Panc1 (cell line): ENCODE measurements at regions not wholly inside any gene's neighbourhood (a gene's known extent, or its start where the extent isn't known, plus 50 kb on each side); places are given as distances from the start of the nearest gene placed in this dataset.

Experiments used
- ATAC-seq: fragments of 200-7000 bp; cut with Tn5 transposase; 2 replicates; pipeline ENCODE4 v1.9.1; 2020; ENCODE audit warnings: mild to moderate bottlenecking, moderate library complexity
- BruUV-seq: library from RNA; stranded (reverse); fragments of 400-500 nt; replicated peaks from 2 replicates; lab custom pipeline; 2021; lab: Mats Ljungman, UMichigan
- CTCF ChIA-PET: fragments of 300-600 bp; sonication (Branson Sonifier 250); formaldehyde crosslinking; loops from one replicate; lab custom pipeline; 2022; ENCODE audit warnings: antibody characterized with exemption; lab: Charles Lee
- POLR2A ChIA-PET: fragments of 300-600 bp; sonication (Branson Sonifier 250); formaldehyde crosslinking; loops from one replicate; lab custom pipeline; 2022; ENCODE audit warnings: antibody characterized with exemption; lab: Charles Lee
- DNase-seq: peaks from one replicate; pipeline ENCODE4 v3.0.0-alpha.2; 2010; ENCODE audit warnings: low read depth, low spot score
- H3K27ac ChIP-seq: 2 replicates; pipeline ENCODE4 v1.5.1; 2011; ENCODE audit warnings: mild to moderate bottlenecking, low read length, inconsistent platforms
- H3K27me3 ChIP-seq: fragments of 200-500 bp; sonication (Bioruptor generic); 2 replicates; pipeline ENCODE4 v1.6.0; 2014; ENCODE audit warnings: low read length, inconsistent platforms; ENCODE audit not compliant: control insufficient read depth, insufficient read depth
- H3K36me3 ChIP-seq: fragments of 200-500 bp; sonication (Bioruptor generic); 2 replicates; pipeline ENCODE4 v1.5.1; 2014; ENCODE audit warnings: inconsistent platforms, mild to moderate bottlenecking, low read length, moderate library complexity; ENCODE audit not compliant: control insufficient read depth, insufficient read depth
- H3K4me1 ChIP-seq: 2 replicates; pipeline ENCODE4 v1.5.1; 2011; ENCODE audit warnings: inconsistent platforms, mild to moderate bottlenecking, low read length, moderate library complexity; ENCODE audit not compliant: control insufficient read depth, insufficient read depth
- H3K4me3 ChIP-seq, 2 experiments: 2 replicates each; pipeline ENCODE4 v1.5.1; 2011 to 2012; ENCODE audit warnings: low read depth in 2 of 2, low read length in 2 of 2, mild to moderate bottlenecking in 2 of 2, inconsistent platforms in 1 of 2, moderate library complexity in 1 of 2
- H3K9me3 ChIP-seq: fragments of 200-500 bp; sonication (Bioruptor generic); 2 replicates; pipeline ENCODE4 v1.5.1; 2014; ENCODE audit warnings: low read depth, mild to moderate bottlenecking, inconsistent platforms, low read length, moderate library complexity; ENCODE audit not compliant: control insufficient read depth, insufficient read depth
- CTCF ChIP-seq: fragments of 450-650 bp; IDR thresholded peaks from 2 replicates; pipeline ENCODE4 v1.5.1; 2017; ENCODE audit warnings: mild to moderate bottlenecking
- POLR2AphosphoS5 ChIP-seq: IDR thresholded peaks from 2 replicates; pipeline ENCODE4 v1.6.1; 2012; ENCODE audit warnings: mild to moderate bottlenecking, low read depth, low read length, moderate library complexity
- REST ChIP-seq, 2 experiments: IDR thresholded peaks; 2 replicates each; pipeline ENCODE4 v1.6.1; 2011 to 2012; ENCODE audit warnings: low read depth in 2 of 2, control low read depth in 1 of 2, low read length in 1 of 2, mild to moderate bottlenecking in 1 of 2, moderate library complexity in 1 of 2; ENCODE audit not compliant: insufficient read depth in 1 of 2
- SIN3A ChIP-seq: IDR thresholded peaks from 2 replicates; pipeline ENCODE4 v1.6.1; 2012; ENCODE audit warnings: low read depth, mild to moderate bottlenecking, low read length, moderate library complexity, borderline replicate concordance; ENCODE audit not compliant: insufficient read depth
- TCF7L2 ChIP-seq: IDR thresholded peaks from 2 replicates; pipeline ENCODE4 v1.6.1; 2011; ENCODE audit warnings: mild to moderate bottlenecking, low read depth, low read length, inconsistent platforms
- in situ Hi-C: cut with HindIII; loops from 2 replicates; pipeline ENCODE4 v1.10.0; 2016; ENCODE audit warnings: low sequenced_read_pairs, low pct_unique_long_range_greater_than_20kb
- intact Hi-C: fragments of 100-400 bp; cut with micrococcal nuclease; formaldehyde crosslinking; loops from one replicate; pipeline ENCODE4 v1.10.0; 2022; ENCODE audit not compliant: unreplicated experiment

- in situ Hi-C loops, result no loop called here
- no peak overlapping the region for H3K27ac ChIP-seq
- H3K36me3 ChIP-seq, result no peaks in the 10 kb centered on the region
- H3K4me1 ChIP-seq, result no peaks in the 10 kb centered on the region
- ATAC-seq (peak; percentile 54), DNase-seq (no peak)
- H3K27me3 ChIP-seq, result no peaks in the 10 kb centered on the region; the same call in 1 of the 2 replicates
- intact Hi-C loops, result loop anchor here (1.0 to 10.0 kb wide), 2 partner anchors 232 to 381 kb away; no protein-coding TSS in a partner anchor
- no peak overlapping the region for H3K4me3 ChIP-seq
- no peaks in the 10 kb centered on the region for H3K9me3 ChIP-seq
- ChIA-PET POLR2A (no interaction called here), CTCF (interaction anchor here (1.3 to 2.2 kb wide), 3 partner anchors 15 to 233 kb away, joined by 7 to 15 read pairs (median 10); no protein-coding TSS in a partner anchor)
- TF ChIP-seq POLR2AphosphoS5 (no peak), REST (IDR thresholded peaks at IDR 0.05; ENCODE audit: insufficient read depth in 1 of 2, low read depth in 2 of 2, low read length in 1 of 2) (no peak), CTCF (no peak), TCF7L2 (no peak), SIN3A (no peak)
- BruUV-seq, result no TSS peak
Observed at GRCh38 chr2:41854227-41854626, 193.6 kb upstream of the PKDCC start.

GRCh38 chr2:41856946-41857345 is 190.9 kb upstream of the PKDCC start:
- intact Hi-C loops (loop anchor here (10.0 kb wide), 1 partner anchor 378 kb away; no protein-coding TSS in a partner anchor), in situ Hi-C loops (no loop called here)
- CTCF ChIA-PET, result interaction anchor here (1.1 kb wide), 1 partner anchor 10 kb away, joined by 3 read pairs; no protein-coding TSS in a partner anchor

More at GRCh38 chr2:41856946-41857345, 190.9 kb upstream of the PKDCC start:
- no peak for DNase-seq
- no peaks in the 10 kb centered on the region for H3K9me3 ChIP-seq
- TF ChIP-seq SIN3A (no peak), REST (IDR thresholded peaks at IDR 0.05; ENCODE audit: insufficient read depth in 1 of 2, low read depth in 2 of 2, low read length in 1 of 2) (no peak), CTCF (no peak), TCF7L2 (no peak), POLR2AphosphoS5 (no peak)
- ATAC-seq, result no peak
- no TSS peak for BruUV-seq
- no peaks in the 10 kb centered on the region for H3K36me3 ChIP-seq
- POLR2A ChIA-PET, result no interaction called here
- no peak overlapping the region for H3K4me3 ChIP-seq
- no peaks in the 10 kb centered on the region for H3K4me1 ChIP-seq
- no peaks in the 10 kb centered on the region; the same call in 1 of the 2 replicates for H3K27me3 ChIP-seq
- H3K27ac ChIP-seq, result no peak overlapping the region
